ENCODE measurements at regions not wholly inside any gene's neighbourhood (a gene's known extent, or its start where the extent isn't known, plus 50 kb on each side); places are given as distances from the start of the nearest gene placed in this dataset.

- no peaks in the 10 kb centered on the region for H3K27me3 Mint-ChIP-seq (ENCODE audit: insufficient read depth)
- TF ChIP-seq, protein P1, sequence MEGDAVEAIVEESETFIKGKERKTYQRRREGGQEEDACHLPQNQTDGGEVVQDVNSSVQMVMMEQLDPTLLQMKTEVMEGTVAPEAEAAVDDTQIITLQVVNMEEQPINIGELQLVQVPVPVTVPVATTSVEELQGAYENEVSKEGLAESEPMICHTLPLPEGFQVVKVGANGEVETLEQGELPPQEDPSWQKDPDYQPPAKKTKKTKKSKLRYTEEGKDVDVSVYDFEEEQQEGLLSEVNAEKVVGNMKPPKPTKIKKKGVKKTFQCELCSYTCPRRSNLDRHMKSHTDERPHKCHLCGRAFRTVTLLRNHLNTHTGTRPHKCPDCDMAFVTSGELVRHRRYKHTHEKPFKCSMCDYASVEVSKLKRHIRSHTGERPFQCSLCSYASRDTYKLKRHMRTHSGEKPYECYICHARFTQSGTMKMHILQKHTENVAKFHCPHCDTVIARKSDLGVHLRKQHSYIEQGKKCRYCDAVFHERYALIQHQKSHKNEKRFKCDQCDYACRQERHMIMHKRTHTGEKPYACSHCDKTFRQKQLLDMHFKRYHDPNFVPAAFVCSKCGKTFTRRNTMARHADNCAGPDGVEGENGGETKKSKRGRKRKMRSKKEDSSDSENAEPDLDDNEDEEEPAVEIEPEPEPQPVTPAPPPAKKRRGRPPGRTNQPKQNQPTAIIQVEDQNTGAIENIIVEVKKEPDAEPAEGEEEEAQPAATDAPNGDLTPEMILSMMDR (IDR thresholded peaks at IDR 0.05): no peak
- no peak for DNase-seq
- H3K27ac Mint-ChIP-seq: peak overlapping the region; percentile 81
- peak overlapping the region; percentile 35; the same call in 1 of the 2 replicates for H3K4me3 Mint-ChIP-seq
- H3K9me3 Mint-ChIP-seq: no peaks in the 10 kb centered on the region
- peaks cover 9% of the 10 kb centered on the region for H3K36me3 Mint-ChIP-seq (ENCODE audit: low read depth)
- peaks cover 96% of the 10 kb centered on the region for H3K4me1 Mint-ChIP-seq (ENCODE audit: low read depth)
Measured at GRCh38 chr6:139984317-139984716, 609.9 kb upstream of the CITED2 start.

- TF ChIP-seq, protein P1 (IDR thresholded peaks at IDR 0.05): no peak
- Mint-ChIP-seq H3K36me3 (ENCODE audit: low read depth) (peaks cover 9% of the 10 kb centered on the region), H3K4me1 (ENCODE audit: low read depth) (peaks cover 96% of the 10 kb centered on the region), H3K9me3 (no peaks in the 10 kb centered on the region), H3K27ac (peak overlapping the region; percentile 81), H3K4me3 (peak overlapping the region; percentile 67), H3K27me3 (ENCODE audit: insufficient read depth) (no peaks in the 10 kb centered on the region)
- peak; percentile 44 for DNase-seq
Measured at GRCh38 chr6:139983555-139984276, 609.3 kb upstream of the CITED2 start.

GRCh38 chr6:139982652-139983295 lies 608.3 kb upstream of the CITED2 start:
- no peaks in the 10 kb centered on the region for H3K27me3 Mint-ChIP-seq (ENCODE audit: insufficient read depth)
- H3K27ac Mint-ChIP-seq: peak overlapping the region; percentile 81
- TF ChIP-seq, protein P1 (IDR thresholded peaks at IDR 0.05): no peak
- H3K36me3 Mint-ChIP-seq (ENCODE audit: low read depth): peaks cover 9% of the 10 kb centered on the region
- H3K4me3 Mint-ChIP-seq: peak overlapping the region; percentile 67; the same call in 1 of the 2 replicates
- DNase-seq: peak; percentile 78
- no peaks in the 10 kb centered on the region for H3K9me3 Mint-ChIP-seq
- peaks cover 96% of the 10 kb centered on the region for H3K4me1 Mint-ChIP-seq (ENCODE audit: low read depth)

DNA sequence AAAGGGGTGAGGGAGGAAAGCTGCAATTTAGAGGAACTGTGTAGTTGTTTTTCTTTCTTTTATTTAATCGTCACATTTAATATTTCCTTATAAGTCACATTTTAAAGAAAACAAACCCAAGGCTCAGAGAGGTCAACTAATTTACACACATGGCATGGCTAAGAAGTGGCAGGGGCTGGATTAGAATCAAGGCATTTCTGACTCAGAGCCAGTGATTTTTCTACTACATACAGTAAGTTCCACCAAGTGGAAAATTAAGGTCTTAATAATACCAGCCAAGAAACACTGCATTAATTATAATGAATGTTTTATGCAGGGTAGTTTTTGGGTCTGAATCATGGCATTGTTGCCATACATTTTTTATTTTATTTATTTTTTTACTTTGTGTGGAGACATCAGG lies 607.7 kb upstream of the CITED2 start:
- no peaks in the 10 kb centered on the region for H3K27me3 Mint-ChIP-seq (ENCODE audit: insufficient read depth)
- no peak for DNase-seq
- H3K4me3 Mint-ChIP-seq: peak overlapping the region; percentile 59; the same call in 1 of the 2 replicates
- H3K9me3 Mint-ChIP-seq: no peaks in the 10 kb centered on the region
- TF ChIP-seq, protein P1 (IDR thresholded peaks at IDR 0.05): no peak
- H3K36me3 Mint-ChIP-seq (ENCODE audit: low read depth): peaks cover 9% of the 10 kb centered on the region
- peak overlapping the region; percentile 81 for H3K27ac Mint-ChIP-seq
- H3K4me1 Mint-ChIP-seq (ENCODE audit: low read depth): peaks cover 96% of the 10 kb centered on the region

DNA sequence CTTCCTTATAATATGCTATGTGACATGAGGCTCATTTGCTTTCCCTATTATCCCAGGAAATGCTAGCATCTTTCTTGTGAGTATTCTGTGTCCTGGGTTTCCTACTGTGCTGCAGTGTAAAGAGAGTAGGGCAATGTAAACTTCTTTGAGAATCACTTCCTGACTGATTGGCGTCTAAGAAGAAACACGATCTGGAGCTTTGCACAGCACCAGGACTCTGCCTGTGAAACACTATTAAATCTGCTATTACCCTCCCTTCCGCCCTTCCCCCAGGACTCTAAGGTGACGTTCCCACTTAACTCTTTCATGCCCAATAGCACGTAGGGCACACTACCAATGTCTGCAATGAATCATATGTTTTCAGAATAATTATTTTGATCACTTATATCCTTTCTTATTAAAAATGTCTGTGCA lies 607.3 kb upstream of the CITED2 start:
- Mint-ChIP-seq H3K27ac (peak overlapping the region; percentile 81), H3K9me3 (no peaks in the 10 kb centered on the region), H3K4me1 (ENCODE audit: low read depth) (peaks cover 96% of the 10 kb centered on the region), H3K27me3 (ENCODE audit: insufficient read depth) (no peaks in the 10 kb centered on the region), H3K36me3 (ENCODE audit: low read depth) (peaks cover 9% of the 10 kb centered on the region), H3K4me3 (peak overlapping the region; percentile 59)
- peak; percentile 39 for DNase-seq
- TF ChIP-seq, protein P1 (IDR thresholded peaks at IDR 0.05): no peak

Data from HFFc6 (cell line).